ENCODE measurements at regions not wholly inside any gene's neighbourhood (a gene's known extent, or its start where the extent isn't known, plus 50 kb on each side); places are given as distances from the start of the nearest gene placed in this dataset.

DNA sequence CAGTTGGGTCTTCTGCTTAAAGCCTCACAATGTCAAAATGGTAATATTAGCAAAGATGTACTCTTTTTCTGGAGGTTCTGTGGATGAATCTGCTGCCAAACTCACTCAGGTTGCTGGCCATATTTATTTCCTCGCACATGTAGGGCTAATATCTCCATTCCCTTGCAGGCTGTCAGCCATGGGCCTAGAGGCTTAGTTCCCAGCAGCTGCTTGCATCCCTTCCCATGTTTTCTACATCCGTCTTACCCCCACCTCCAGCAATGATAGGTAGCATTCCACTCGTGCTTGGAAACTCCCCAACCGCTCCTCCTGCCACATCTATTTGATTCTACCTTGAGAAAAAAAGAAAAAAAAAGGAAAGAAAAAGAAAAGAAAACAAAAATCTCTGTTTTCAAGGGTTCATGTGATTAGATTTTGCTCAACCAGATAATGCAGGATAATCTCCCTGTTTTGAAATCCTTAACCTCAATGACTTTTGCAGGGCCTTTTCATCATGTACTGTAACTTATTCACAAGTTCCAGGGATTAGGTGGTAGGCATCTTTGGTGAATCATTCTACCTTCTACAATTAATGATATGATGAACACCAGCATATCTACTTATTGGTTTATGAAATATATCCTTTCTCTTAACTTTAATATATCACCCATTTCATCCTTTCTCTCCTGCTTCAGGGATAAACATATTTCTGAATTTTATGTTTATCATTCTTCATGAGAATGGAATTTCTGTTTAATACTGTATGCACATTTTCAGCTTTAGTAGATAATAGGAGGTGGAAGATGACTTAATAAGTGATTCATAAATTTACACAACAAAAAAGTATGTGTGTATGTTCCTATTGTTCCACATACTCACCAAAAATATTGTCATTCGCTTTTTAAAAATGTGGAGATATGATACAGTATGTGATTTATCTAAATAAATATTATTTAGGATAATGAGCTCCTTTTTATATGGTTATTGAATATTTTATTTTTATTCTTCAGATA, 931.9 kb downstream of the SLITRK5 start (continued):
- TF ChIP-seq, protein P1, sequence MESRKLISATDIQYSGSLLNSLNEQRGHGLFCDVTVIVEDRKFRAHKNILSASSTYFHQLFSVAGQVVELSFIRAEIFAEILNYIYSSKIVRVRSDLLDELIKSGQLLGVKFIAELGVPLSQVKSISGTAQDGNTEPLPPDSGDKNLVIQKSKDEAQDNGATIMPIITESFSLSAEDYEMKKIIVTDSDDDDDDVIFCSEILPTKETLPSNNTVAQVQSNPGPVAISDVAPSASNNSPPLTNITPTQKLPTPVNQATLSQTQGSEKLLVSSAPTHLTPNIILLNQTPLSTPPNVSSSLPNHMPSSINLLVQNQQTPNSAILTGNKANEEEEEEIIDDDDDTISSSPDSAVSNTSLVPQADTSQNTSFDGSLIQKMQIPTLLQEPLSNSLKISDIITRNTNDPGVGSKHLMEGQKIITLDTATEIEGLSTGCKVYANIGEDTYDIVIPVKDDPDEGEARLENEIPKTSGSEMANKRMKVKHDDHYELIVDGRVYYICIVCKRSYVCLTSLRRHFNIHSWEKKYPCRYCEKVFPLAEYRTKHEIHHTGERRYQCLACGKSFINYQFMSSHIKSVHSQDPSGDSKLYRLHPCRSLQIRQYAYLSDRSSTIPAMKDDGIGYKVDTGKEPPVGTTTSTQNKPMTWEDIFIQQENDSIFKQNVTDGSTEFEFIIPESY (IDR thresholded peaks at IDR 0.05; ENCODE audit: extremely low read depth, insufficient replicate concordance, low read length) = no peak

DNA sequence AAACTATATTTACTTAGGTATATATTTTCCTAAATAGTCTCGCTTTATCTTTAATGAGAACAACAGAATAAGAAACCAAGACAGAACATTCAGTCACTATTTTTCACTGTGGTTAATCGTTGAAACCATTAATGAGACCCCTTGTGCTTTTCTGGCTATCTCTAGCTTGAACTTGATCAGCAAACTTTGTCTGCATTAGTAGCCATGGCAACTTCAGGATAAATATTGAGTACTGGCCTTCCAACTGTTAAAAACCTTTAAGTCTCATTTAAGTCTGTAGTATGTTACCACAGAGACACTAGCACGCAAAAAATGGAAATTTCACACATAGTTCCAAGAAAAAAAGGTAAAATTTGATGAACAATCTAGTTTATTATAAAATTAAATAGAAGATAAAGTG, 946.0 kb downstream of the SLITRK5 start:
- Histone ChIP-seq H3K4me3 (replicated peaks in 1 of 2; ENCODE audit: low read depth in 1 of 2, low read length in 2 of 2) (no peak overlapping the region), H3K36me3 (ENCODE audit: control insufficient read depth in 1 of 2, insufficient read depth in 2 of 2, low read length in 2 of 2) (no peaks in the 10 kb centered on the region), H4K20me1 (ENCODE audit: insufficient read depth) (no peaks in the 10 kb centered on the region), H3K9me3 (ENCODE audit: control insufficient read depth in 1 of 2, insufficient read depth in 1 of 2, low read depth in 1 of 2, low read length in 2 of 2) (peaks cover 0 to under 1% of the 10 kb centered on the region in 2 experiments; a peak in 1 of 4 replicates), H3K9me2 (ENCODE audit: insufficient read depth) (no peaks in the 10 kb centered on the region), H3K4me2 (ENCODE audit: low read length) (no peak overlapping the region), H3K4me1 (ENCODE audit: control insufficient read depth in 1 of 2, insufficient read depth in 2 of 2, low read length in 2 of 2) (no peaks in the 10 kb centered on the region), H3K79me2 (ENCODE audit: insufficient read depth, low read length) (no peaks in the 10 kb centered on the region), H3K9ac (ENCODE audit: low read length) (no peak overlapping the region), H3K27me3 (ENCODE audit: insufficient read depth, low read length) (no peaks in the 10 kb centered on the region), H3K27ac (ENCODE audit: low read depth, low read length) (no peak overlapping the region), H2AFZ (ENCODE audit: low read depth, low read length, poor library complexity, severe bottlenecking) (no peak overlapping the region)
- DNase-seq (ENCODE audit: low read depth, low spot score) = no peak
- no peak for ATAC-seq
- no TSS peak for BruUV-seq (replicated peaks)
- ChIA-PET RAD21 (ENCODE audit: low non-redundant PET in 1 of 2, low total read pairs in 2 of 2, uncharacterized antibody in 2 of 2, unreplicated experiment in 2 of 2) (no interaction called here), CTCF (no interaction called here), POLR2A (no interaction called here)
- TF ChIP-seq, protein P2, sequence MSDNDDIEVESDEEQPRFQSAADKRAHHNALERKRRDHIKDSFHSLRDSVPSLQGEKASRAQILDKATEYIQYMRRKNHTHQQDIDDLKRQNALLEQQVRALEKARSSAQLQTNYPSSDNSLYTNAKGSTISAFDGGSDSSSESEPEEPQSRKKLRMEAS (IDR thresholded peaks at IDR 0.05) = no peak
- TF ChIP-seq EZH2phosphoT487 (IDR thresholded peaks at IDR 0.05; ENCODE audit: borderline replicate concordance) = no peak
- TF ChIP-seq RAD21 (IDR thresholded peaks at IDR 0.05; ENCODE audit: low read depth) = no peak
- TF ChIP-seq SRF (IDR thresholded peaks at IDR 0.05; ENCODE audit: low read depth) = no peak
- no peak for TF ChIP-seq ELF1 (IDR thresholded peaks at IDR 0.05; ENCODE audit: borderline replicate concordance, low read depth)
- TF ChIP-seq, protein P3, sequence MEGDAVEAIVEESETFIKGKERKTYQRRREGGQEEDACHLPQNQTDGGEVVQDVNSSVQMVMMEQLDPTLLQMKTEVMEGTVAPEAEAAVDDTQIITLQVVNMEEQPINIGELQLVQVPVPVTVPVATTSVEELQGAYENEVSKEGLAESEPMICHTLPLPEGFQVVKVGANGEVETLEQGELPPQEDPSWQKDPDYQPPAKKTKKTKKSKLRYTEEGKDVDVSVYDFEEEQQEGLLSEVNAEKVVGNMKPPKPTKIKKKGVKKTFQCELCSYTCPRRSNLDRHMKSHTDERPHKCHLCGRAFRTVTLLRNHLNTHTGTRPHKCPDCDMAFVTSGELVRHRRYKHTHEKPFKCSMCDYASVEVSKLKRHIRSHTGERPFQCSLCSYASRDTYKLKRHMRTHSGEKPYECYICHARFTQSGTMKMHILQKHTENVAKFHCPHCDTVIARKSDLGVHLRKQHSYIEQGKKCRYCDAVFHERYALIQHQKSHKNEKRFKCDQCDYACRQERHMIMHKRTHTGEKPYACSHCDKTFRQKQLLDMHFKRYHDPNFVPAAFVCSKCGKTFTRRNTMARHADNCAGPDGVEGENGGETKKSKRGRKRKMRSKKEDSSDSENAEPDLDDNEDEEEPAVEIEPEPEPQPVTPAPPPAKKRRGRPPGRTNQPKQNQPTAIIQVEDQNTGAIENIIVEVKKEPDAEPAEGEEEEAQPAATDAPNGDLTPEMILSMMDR (IDR thresholded peaks at IDR 0.05 in 2 of 3, conservative IDR thresholded peaks at IDR 0.05 in 1 of 3; ENCODE audit: borderline replicate concordance in 1 of 3, insufficient read depth in 1 of 3, low read depth in 2 of 3, low read length in 2 of 3) = no peak
- TF ChIP-seq FOSL1 (IDR thresholded peaks at IDR 0.05; ENCODE audit: low read depth) = no peak
- TF ChIP-seq, protein P4, sequence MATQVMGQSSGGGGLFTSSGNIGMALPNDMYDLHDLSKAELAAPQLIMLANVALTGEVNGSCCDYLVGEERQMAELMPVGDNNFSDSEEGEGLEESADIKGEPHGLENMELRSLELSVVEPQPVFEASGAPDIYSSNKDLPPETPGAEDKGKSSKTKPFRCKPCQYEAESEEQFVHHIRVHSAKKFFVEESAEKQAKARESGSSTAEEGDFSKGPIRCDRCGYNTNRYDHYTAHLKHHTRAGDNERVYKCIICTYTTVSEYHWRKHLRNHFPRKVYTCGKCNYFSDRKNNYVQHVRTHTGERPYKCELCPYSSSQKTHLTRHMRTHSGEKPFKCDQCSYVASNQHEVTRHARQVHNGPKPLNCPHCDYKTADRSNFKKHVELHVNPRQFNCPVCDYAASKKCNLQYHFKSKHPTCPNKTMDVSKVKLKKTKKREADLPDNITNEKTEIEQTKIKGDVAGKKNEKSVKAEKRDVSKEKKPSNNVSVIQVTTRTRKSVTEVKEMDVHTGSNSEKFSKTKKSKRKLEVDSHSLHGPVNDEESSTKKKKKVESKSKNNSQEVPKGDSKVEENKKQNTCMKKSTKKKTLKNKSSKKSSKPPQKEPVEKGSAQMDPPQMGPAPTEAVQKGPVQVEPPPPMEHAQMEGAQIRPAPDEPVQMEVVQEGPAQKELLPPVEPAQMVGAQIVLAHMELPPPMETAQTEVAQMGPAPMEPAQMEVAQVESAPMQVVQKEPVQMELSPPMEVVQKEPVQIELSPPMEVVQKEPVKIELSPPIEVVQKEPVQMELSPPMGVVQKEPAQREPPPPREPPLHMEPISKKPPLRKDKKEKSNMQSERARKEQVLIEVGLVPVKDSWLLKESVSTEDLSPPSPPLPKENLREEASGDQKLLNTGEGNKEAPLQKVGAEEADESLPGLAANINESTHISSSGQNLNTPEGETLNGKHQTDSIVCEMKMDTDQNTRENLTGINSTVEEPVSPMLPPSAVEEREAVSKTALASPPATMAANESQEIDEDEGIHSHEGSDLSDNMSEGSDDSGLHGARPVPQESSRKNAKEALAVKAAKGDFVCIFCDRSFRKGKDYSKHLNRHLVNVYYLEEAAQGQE (IDR thresholded peaks at IDR 0.05; ENCODE audit: low read depth) = no peak
- no peak for TF ChIP-seq JUND (IDR thresholded peaks at IDR 0.05)
- intact Hi-C loops (cut with micrococcal nuclease) = no loop called here

All from HCT116 (cell line).